Neural progenitor cell (in vitro differentiated cells): ENCODE measurements at regions not wholly inside any gene's neighbourhood (a gene's known extent, or its start where the extent isn't known, plus 50 kb on each side); places are given as distances from the start of the nearest gene placed in this dataset.

Source experiments
- DNase-seq: peaks from one replicate; pipeline ENCODE4 v3.0.0-alpha.2; 2016; ENCODE audit warnings: low spot score
- H2AFZ ChIP-seq: fragments of 200-600 bp; sonication (generic); replicated peaks from 2 replicates; pipeline ENCODE4 v1.6.1; 2016; ENCODE audit warnings: antibody characterized with exemption
- H3F3A ChIP-seq: fragments of 200-600 bp; sonication (generic); 2 replicates; pipeline ENCODE4 v1.6.1; 2016; ENCODE audit warnings: antibody characterized with exemption, low read depth
- H3K27ac ChIP-seq: fragments of 200-600 bp; sonication (generic); 2 replicates; pipeline ENCODE4 v1.5.1; 2016; ENCODE audit warnings: mild to moderate bottlenecking
- H3K27me3 ChIP-seq: fragments of 200-600 bp; sonication (generic); 2 replicates; pipeline ENCODE4 v1.6.1; 2016; ENCODE audit warnings: mild to moderate bottlenecking, moderate library complexity
- H3K36me3 ChIP-seq: fragments of 200-600 bp; sonication (generic); 2 replicates; pipeline ENCODE4 v1.5.1; 2016
- H3K4me1 ChIP-seq: fragments of 200-600 bp; sonication (generic); 2 replicates; pipeline ENCODE4 v1.6.1; 2016; ENCODE audit warnings: mixed run types
- H3K4me2 ChIP-seq: fragments of 200-600 bp; sonication (generic); 2 replicates; pipeline ENCODE4 v1.6.1; 2016
- H3K4me3 ChIP-seq: fragments of 200-600 bp; sonication (generic); 2 replicates; pipeline ENCODE4 v1.5.1; 2016
- H3K79me2 ChIP-seq: fragments of 200-600 bp; sonication (generic); 2 replicates; pipeline ENCODE4 v1.6.1; 2016; ENCODE audit warnings: low read depth
- H3K9ac ChIP-seq: fragments of 200-600 bp; sonication (generic); 2 replicates; pipeline ENCODE4 v1.6.1; 2016
- H3K9me3 ChIP-seq: fragments of 200-600 bp; sonication (generic); 2 replicates; pipeline ENCODE4 v1.5.1; 2016; ENCODE audit warnings: low read depth
- H4K20me1 ChIP-seq: fragments of 200-600 bp; sonication (generic); 2 replicates; pipeline ENCODE4 v1.6.1; 2016; ENCODE audit warnings: low read depth
- H3K27ac Mint-ChIP-seq: 3 replicates; pipeline ENCODE4 v1.8.0; 2021; ENCODE audit warnings: mixed read lengths
- H3K27me3 Mint-ChIP-seq: 2 replicates; pipeline ENCODE4 v1.8.0; 2022; ENCODE audit warnings: low read depth, mild to moderate bottlenecking, inconsistent platforms, moderate library complexity, mixed read lengths; ENCODE audit not compliant: insufficient read depth
- H3K36me3 Mint-ChIP-seq: 3 replicates; pipeline ENCODE4 v1.8.0; 2021; ENCODE audit warnings: mixed read lengths
- H3K4me1 Mint-ChIP-seq: 3 replicates; pipeline ENCODE4 v1.8.0; 2021; ENCODE audit warnings: mixed read lengths
- H3K4me3 Mint-ChIP-seq: 3 replicates; pipeline ENCODE4 v1.8.0; 2021; ENCODE audit warnings: mild to moderate bottlenecking, moderate library complexity, mixed read lengths
- H3K9me3 Mint-ChIP-seq: 3 replicates; pipeline ENCODE4 v1.8.0; 2020; ENCODE audit warnings: mixed read lengths
- EZH2 ChIP-seq: fragments of 200-600 bp; sonication (generic); IDR thresholded peaks from 2 replicates; pipeline ENCODE4 v1.6.1; 2017; ENCODE audit warnings: antibody characterized with exemption, mild to moderate bottlenecking, moderate library complexity
- EZH2phosphoT487 ChIP-seq: fragments of 200-600 bp; sonication (generic); IDR thresholded peaks from 2 replicates; pipeline ENCODE4 v1.6.1; 2017; ENCODE audit warnings: antibody characterized with exemption
- TF ChIP-seq, protein P1 (sequence below): fragments of 200-600 bp; sonication (generic); IDR thresholded peaks from 2 replicates; pipeline ENCODE4 v1.5.1; 2017; ENCODE audit warnings: antibody characterized with exemption, mild to moderate bottlenecking

GRCh38 chr1:95506736-95507414 lies 272.9 kb downstream of the RWDD3 start:
- Mint-ChIP-seq H3K27ac (no peak overlapping the region), H3K9me3 (no peaks in the 10 kb centered on the region), H3K36me3 (no peaks in the 10 kb centered on the region), H3K4me3 (no peak overlapping the region), H3K27me3 (peaks cover 7% of the 10 kb centered on the region), H3K4me1 (no peaks in the 10 kb centered on the region)
- no peaks in the 10 kb centered on the region for H3K27me3 ChIP-seq
- no peaks in the 10 kb centered on the region for H3K79me2 ChIP-seq
- no peak overlapping the region for H3K9ac ChIP-seq
- no peak overlapping the region for H3K4me2 ChIP-seq
- no peak for DNase-seq
- TF ChIP-seq, protein P1, sequence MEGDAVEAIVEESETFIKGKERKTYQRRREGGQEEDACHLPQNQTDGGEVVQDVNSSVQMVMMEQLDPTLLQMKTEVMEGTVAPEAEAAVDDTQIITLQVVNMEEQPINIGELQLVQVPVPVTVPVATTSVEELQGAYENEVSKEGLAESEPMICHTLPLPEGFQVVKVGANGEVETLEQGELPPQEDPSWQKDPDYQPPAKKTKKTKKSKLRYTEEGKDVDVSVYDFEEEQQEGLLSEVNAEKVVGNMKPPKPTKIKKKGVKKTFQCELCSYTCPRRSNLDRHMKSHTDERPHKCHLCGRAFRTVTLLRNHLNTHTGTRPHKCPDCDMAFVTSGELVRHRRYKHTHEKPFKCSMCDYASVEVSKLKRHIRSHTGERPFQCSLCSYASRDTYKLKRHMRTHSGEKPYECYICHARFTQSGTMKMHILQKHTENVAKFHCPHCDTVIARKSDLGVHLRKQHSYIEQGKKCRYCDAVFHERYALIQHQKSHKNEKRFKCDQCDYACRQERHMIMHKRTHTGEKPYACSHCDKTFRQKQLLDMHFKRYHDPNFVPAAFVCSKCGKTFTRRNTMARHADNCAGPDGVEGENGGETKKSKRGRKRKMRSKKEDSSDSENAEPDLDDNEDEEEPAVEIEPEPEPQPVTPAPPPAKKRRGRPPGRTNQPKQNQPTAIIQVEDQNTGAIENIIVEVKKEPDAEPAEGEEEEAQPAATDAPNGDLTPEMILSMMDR, result no peak
- TF ChIP-seq EZH2 (no peak), EZH2phosphoT487 (no peak)
- H3F3A ChIP-seq, result no peaks in the 10 kb centered on the region
- H3K9me3 ChIP-seq, result no peaks in the 10 kb centered on the region
- H3K36me3 ChIP-seq, result no peaks in the 10 kb centered on the region
- H3K27ac ChIP-seq, result no peak overlapping the region
- no peak overlapping the region for H3K4me3 ChIP-seq
- no peaks in the 10 kb centered on the region for H4K20me1 ChIP-seq
- peaks cover 5% of the 10 kb centered on the region for H3K4me1 ChIP-seq
- H2AFZ ChIP-seq, result no peak overlapping the region

DNA sequence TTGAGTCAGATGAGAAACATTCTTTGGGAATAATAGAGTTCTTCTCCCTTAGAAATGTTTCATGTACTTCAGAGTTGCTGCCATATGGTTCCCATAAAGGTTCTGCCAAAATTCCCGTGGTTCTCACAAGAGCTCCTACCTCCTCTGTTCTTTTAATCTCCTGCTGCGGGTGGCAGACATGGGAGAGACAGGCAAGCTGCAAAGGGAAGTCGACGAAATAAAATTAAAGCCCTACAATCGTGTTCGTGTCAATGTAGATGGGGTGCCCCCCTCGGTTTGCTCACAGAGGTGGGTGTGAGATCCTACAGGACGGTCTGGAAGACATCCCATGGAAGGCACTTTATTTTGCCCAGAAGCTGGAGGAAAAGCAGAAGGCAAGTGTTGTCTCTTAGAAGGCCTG lies 276.0 kb downstream of the RWDD3 start:
- Histone ChIP-seq H3K79me2 (no peaks in the 10 kb centered on the region), H3F3A (no peaks in the 10 kb centered on the region), H3K27me3 (no peaks in the 10 kb centered on the region), H3K4me2 (no peak overlapping the region), H3K27ac (no peak overlapping the region), H3K9me3 (no peaks in the 10 kb centered on the region), H3K4me1 (peaks cover 5% of the 10 kb centered on the region), H3K4me3 (no peak overlapping the region), H3K9ac (no peak overlapping the region), H3K36me3 (no peaks in the 10 kb centered on the region), H2AFZ (peak overlapping the region; percentile 83), H4K20me1 (no peaks in the 10 kb centered on the region)
- H3K4me1 Mint-ChIP-seq, result no peaks in the 10 kb centered on the region
- no peaks in the 10 kb centered on the region for H3K9me3 Mint-ChIP-seq
- DNase-seq, result no peak
- H3K27me3 Mint-ChIP-seq, result peaks cover 5% of the 10 kb centered on the region
- H3K4me3 Mint-ChIP-seq, result no peak overlapping the region
- TF ChIP-seq EZH2 (no peak), EZH2phosphoT487 (no peak)
- TF ChIP-seq, protein P1, result no peak
- H3K36me3 Mint-ChIP-seq, result no peaks in the 10 kb centered on the region
- no peak overlapping the region for H3K27ac Mint-ChIP-seq

GRCh38 chr1:95512925-95513324 lies 278.9 kb downstream of the RWDD3 start:
- Mint-ChIP-seq H3K9me3 (no peaks in the 10 kb centered on the region), H3K36me3 (no peaks in the 10 kb centered on the region), H3K4me3 (no peak overlapping the region), H3K4me1 (no peaks in the 10 kb centered on the region), H3K27ac (no peak overlapping the region), H3K27me3 (peaks cover 5% of the 10 kb centered on the region)
- no peak for DNase-seq
- Histone ChIP-seq H3K36me3 (no peaks in the 10 kb centered on the region), H3K27ac (no peak overlapping the region), H3K9me3 (no peaks in the 10 kb centered on the region), H3K9ac (no peak overlapping the region), H2AFZ (peak overlapping the region; percentile 69), H3K4me2 (no peak overlapping the region), H3F3A (no peaks in the 10 kb centered on the region), H3K27me3 (no peaks in the 10 kb centered on the region), H4K20me1 (no peaks in the 10 kb centered on the region), H3K4me1 (peaks cover 5% of the 10 kb centered on the region), H3K4me3 (no peak overlapping the region), H3K79me2 (no peaks in the 10 kb centered on the region)
- no peak for TF ChIP-seq EZH2
- TF ChIP-seq, protein P1, result no peak
- no peak for TF ChIP-seq EZH2phosphoT487
